Stomach (tissue), 8 donors: ENCODE measurements at regions not wholly inside any gene's neighbourhood (a gene's known extent, or its start where the extent isn't known, plus 50 kb on each side); places are given as distances from the start of the nearest gene placed in this dataset.

ENCODE experiments used
- DNase-seq, 2 donors: peaks; one replicate each; pipeline versions ENCODE4 v3.0.0 to v3.0.0-alpha.2; 2013 to 2019
- H3K27ac ChIP-seq, 5 donors: fragments of 200-600 bp in 4 of 5; sonication (generic) in 4 of 5; one replicate each; pipeline ENCODE4 v1.5.1; 2013 to 2019; ENCODE audit warnings: mild to moderate bottlenecking in 1 of 5, moderate library complexity in 1 of 5
- H3K27me3 ChIP-seq, 3 donors: fragments of 200-600 bp; sonication (generic); one replicate each; pipeline ENCODE4 v1.5.1; 2017 to 2019; ENCODE audit warnings: mixed run types in 1 of 3
- H3K36me3 ChIP-seq, 4 donors: fragments of 200-600 bp; sonication (generic); 1 replicate in 3 of 4; 2 replicates in 1 of 4; pipeline ENCODE4 v1.5.1; 2016 to 2019
- H3K4me1 ChIP-seq, 4 donors: fragments of 200-600 bp; sonication (generic); one replicate each; pipeline ENCODE4 v1.5.1; 2016 to 2019
- H3K4me3 ChIP-seq, 4 donors: fragments of 200-600 bp; sonication (generic) in 3 of 4; one replicate each; pipeline ENCODE4 v1.5.1; 2016 to 2019; ENCODE audit warnings: mild to moderate bottlenecking in 1 of 4
- H3K9me3 ChIP-seq, 4 donors: fragments of 200-600 bp; sonication (generic); one replicate each; pipeline ENCODE4 v1.5.1; 2016 to 2019
- EP300 ChIP-seq: sonication (generic); formaldehyde crosslinking; IDR thresholded peaks from one replicate; pipeline ENCODE4 v1.6.1; 2017; ENCODE audit warnings: antibody characterized with exemption
- POLR2A ChIP-seq, 4 donors: fragments of 450-650 bp; IDR thresholded peaks; one replicate each; pipeline ENCODE4 v1.6.1; 2016; ENCODE audit warnings: antibody characterized with exemption in 4 of 4, control low read depth in 2 of 4, mild to moderate bottlenecking in 1 of 4, moderate library complexity in 1 of 4
- POLR2AphosphoS5 ChIP-seq, 3 donors: sonication (generic); formaldehyde crosslinking; IDR thresholded peaks; one replicate each; pipeline ENCODE4 v1.6.1; 2016; ENCODE audit warnings: antibody characterized with exemption in 3 of 3
- WGBS, 5 donors: extraction: QIAGEN DNeasy Blood & Tissue Kit in 3 of 5; methylation state at CpG; one replicate each; pipeline versions ENCODE4 v1.1.5 to v1.1.7; 2013 to 2018; 5-methylcytosine and 5-hydroxymethylcytosine counted together
- intact Hi-C: fragments of 100-400 bp; cut with DNase I; formaldehyde crosslinking; loops from one replicate; pipeline ENCODE4 v1.15.1; 2023; ENCODE audit warnings: low total_unique reads
- TF ChIP-seq, protein P1 (sequence below), 7 experiments: fragments of 450-650 bp in 4 of 7; fragments of 200-600 bp in 3 of 7; sonication (generic) in 3 of 7; IDR thresholded peaks; one replicate each; pipeline ENCODE4 v1.5.1; 2016 to 2019; ENCODE audit warnings: antibody characterized with exemption in 7 of 7, control low read depth in 2 of 7, mild to moderate bottlenecking in 1 of 7
- donor health status: healthy with polysubstance abuse.
- donor health status: Bipolar disorder and iron deficiency.
- donor health status: healthy.

DNA sequence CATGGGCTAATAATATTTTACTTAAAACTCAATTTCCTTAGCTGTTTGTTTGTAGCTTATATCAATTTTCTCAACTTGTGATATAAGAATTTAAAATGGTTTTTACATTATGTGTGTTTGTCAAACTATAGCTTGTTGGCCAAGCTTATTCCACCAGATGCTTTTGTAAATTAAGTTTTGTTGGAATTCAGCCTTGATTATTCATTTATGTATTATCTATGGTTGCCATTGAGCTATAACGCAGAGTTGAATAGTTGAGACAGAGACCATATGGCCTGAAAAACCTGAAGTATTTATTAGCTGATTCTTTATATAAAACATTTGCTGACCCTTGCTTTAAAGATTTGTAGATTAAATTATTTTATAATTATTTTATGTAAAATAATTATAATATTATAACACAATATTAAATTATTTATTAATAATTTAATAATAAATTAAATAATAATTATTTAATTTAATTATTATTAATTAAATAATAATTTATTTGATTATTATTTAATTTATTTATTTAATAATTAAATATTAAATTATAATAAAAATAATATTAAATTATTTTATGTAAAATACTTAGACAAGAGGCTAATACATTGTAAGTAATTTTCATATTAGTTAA, 779.6 kb upstream of the NECTIN3 start:
- Histone ChIP-seq H3K36me3 (no peaks in the 10 kb centered on the region), H3K27ac (no peak overlapping the region), H3K9me3 (peaks cover 0 to 21% (median 4%) of the 10 kb centered on the region in 4 donors), H3K4me3 (no peak overlapping the region), H3K27me3 (no peaks in the 10 kb centered on the region), H3K4me1 (no peaks in the 10 kb centered on the region)
- TF ChIP-seq, protein P1, sequence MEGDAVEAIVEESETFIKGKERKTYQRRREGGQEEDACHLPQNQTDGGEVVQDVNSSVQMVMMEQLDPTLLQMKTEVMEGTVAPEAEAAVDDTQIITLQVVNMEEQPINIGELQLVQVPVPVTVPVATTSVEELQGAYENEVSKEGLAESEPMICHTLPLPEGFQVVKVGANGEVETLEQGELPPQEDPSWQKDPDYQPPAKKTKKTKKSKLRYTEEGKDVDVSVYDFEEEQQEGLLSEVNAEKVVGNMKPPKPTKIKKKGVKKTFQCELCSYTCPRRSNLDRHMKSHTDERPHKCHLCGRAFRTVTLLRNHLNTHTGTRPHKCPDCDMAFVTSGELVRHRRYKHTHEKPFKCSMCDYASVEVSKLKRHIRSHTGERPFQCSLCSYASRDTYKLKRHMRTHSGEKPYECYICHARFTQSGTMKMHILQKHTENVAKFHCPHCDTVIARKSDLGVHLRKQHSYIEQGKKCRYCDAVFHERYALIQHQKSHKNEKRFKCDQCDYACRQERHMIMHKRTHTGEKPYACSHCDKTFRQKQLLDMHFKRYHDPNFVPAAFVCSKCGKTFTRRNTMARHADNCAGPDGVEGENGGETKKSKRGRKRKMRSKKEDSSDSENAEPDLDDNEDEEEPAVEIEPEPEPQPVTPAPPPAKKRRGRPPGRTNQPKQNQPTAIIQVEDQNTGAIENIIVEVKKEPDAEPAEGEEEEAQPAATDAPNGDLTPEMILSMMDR (IDR thresholded peaks at IDR 0.05) = no peak
- TF ChIP-seq POLR2A (IDR thresholded peaks at IDR 0.05) = no peak
- no peak for TF ChIP-seq EP300
- no peak for TF ChIP-seq POLR2AphosphoS5 (IDR thresholded peaks at IDR 0.05)
- WGBS, 5 donors = 78 to 93% (median 88%) methylated on average over 1 of the region's 1 CpG
- DNase-seq = no peak
- intact Hi-C loops = no loop called here

DNA sequence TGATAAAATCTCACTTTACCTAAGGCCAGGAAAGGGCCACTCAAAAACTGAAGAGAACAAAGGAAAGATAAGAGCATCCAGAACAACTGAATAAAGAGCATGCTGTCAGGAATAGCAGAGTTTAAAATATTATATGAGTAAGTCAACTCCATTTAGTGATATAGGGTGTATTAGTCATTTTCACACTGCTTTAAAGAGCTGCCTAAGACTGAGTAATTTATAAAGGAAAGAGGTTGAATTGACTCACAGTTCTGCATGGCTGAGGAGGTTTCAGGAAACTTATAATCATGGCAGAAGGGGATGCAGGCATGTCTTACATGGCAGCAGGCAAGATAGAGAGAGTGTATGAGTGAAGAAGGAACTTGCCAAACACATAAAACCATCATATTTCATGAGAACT, 778.0 kb upstream of the NECTIN3 start:
- no peaks in the 10 kb centered on the region for H3K4me1 ChIP-seq
- intact Hi-C loops = no loop called here

DNA sequence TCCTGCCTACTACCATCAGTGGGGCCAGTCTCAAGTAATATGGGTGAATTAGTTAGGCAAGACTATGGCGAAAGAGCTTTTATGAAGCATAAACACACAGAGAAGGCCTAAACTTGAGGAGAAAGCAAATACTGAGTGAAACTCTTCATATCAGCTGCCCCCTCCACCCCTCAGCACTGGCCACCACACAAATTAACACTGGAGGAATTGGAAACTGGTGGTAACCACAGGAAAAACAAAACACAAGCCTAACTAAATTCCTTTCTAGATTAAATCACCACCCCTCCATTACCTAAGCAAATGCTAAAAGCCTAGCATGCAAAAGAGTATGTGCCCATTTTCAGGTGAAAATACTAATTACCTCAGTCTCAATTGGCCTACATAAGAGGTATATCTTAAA, 774.7 kb upstream of the NECTIN3 start:
- TF ChIP-seq POLR2AphosphoS5 (IDR thresholded peaks at IDR 0.05) = no peak
- TF ChIP-seq POLR2A (IDR thresholded peaks at IDR 0.05) = no peak
- TF ChIP-seq EP300 = no peak
- TF ChIP-seq, protein P1 (IDR thresholded peaks at IDR 0.05) = no peak
- WGBS, 5 donors = 94 to 100% (median 100%) methylated on average over 1 of the region's 1 CpG
- intact Hi-C loops = no loop called here
- no peaks in the 10 kb centered on the region for H3K27me3 ChIP-seq
- no peak overlapping the region for H3K27ac ChIP-seq
- no peaks in the 10 kb centered on the region for H3K4me1 ChIP-seq
- no peaks in the 10 kb centered on the region for H3K36me3 ChIP-seq
- H3K4me3 ChIP-seq = no peak overlapping the region
- DNase-seq = no peak
- H3K9me3 ChIP-seq = peaks cover 0 to 16% (median 4%) of the 10 kb centered on the region in 4 donors

More for the DNA sequence above, 778.0 kb upstream of the NECTIN3 start:
- Histone ChIP-seq H3K36me3 (no peaks in the 10 kb centered on the region), H3K4me3 (no peak overlapping the region), H3K9me3 (peaks cover 0 to 16% (median 4%) of the 10 kb centered on the region in 4 donors), H3K27ac (no peak overlapping the region), H3K27me3 (no peaks in the 10 kb centered on the region)
- no peak for DNase-seq
- no peak for TF ChIP-seq POLR2A (IDR thresholded peaks at IDR 0.05)
- TF ChIP-seq, protein P1 (IDR thresholded peaks at IDR 0.05) = no peak
- no peak for TF ChIP-seq EP300
- TF ChIP-seq POLR2AphosphoS5 (IDR thresholded peaks at IDR 0.05) = no peak

DNA sequence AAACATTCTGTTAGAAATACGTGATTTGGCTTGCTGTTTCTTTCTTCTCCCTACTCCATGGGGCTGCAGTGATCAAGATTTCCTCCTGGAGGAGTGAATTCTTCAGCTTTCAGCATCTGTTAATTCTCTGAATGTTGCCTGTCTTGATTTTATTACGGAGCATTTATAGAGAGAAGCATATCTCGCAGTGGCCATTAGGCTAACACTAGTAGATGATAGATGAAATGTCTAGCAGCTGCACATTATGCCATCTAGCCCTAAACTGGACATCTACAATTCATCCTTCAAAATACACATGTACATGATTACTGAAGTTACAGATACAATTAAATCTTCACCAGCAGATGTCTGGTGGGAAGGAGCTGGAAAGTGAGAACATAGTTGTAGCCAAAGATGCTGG, 769.8 kb upstream of the NECTIN3 start:
- DNase-seq = peak in 1 of 2 donors; percentile 4
- WGBS, 5 donors = 76 to 89% (median 82%) methylated on average over 3 of the region's 3 CpGs
- Histone ChIP-seq H3K27ac (no peak overlapping the region), H3K4me1 (no peaks in the 10 kb centered on the region), H3K4me3 (no peak overlapping the region), H3K36me3 (no peaks in the 10 kb centered on the region), H3K27me3 (no peaks in the 10 kb centered on the region), H3K9me3 (no peaks in the 10 kb centered on the region)
- intact Hi-C loops = no loop called here
- no peak for TF ChIP-seq POLR2A (IDR thresholded peaks at IDR 0.05)
- TF ChIP-seq EP300 = no peak

DNA sequence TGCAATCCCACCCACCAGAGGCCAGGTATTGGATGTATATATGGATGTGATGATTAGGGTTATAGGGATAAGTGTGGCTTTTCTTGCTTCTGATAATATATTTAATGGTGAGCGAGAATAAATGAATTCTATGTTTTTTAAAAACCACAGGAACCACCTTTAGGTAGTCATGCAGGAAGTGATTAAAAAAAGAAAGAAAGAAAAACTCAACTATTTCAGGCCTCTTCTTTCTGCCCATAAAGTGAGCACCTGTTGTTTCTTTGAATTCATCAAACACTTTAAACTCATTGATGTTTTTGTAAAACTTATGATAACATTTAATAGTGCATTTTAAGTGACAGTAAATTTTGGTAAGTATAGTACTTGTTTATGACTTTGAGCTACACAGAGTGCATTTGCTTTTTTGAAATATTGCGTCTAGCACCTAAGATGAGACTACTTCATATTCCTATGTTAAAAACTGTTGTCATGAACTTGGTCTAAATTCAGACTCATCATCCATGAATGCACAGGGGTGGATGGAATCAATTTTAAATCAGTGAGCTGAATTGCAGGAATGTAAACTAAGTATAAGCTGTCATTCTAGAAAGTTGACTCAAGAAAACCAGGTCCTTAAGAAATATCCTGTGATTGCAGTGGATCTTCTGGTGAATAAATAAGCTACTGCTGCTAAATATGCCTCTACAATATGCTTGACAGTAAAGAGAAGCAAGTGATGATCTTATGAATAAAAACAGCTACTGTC, 764.4 kb upstream of the NECTIN3 start:
- Histone ChIP-seq H3K27ac (no peak overlapping the region), H3K27me3 (no peaks in the 10 kb centered on the region), H3K4me1 (no peaks in the 10 kb centered on the region), H3K9me3 (no peaks in the 10 kb centered on the region), H3K36me3 (no peaks in the 10 kb centered on the region), H3K4me3 (no peak overlapping the region)
- WGBS, 5 donors = 88 to 96% (median 93%) methylated on average over 2 of the region's 2 CpGs
- TF ChIP-seq, protein P1 (IDR thresholded peaks at IDR 0.05) = no peak
- TF ChIP-seq POLR2AphosphoS5 (IDR thresholded peaks at IDR 0.05) (no peak), POLR2A (IDR thresholded peaks at IDR 0.05) (no peak), EP300 (no peak)
- DNase-seq = no peak
- intact Hi-C loops = no loop called here
